H9 (cell line): ENCODE measurements at regions not wholly inside any gene's neighbourhood (a gene's known extent, or its start where the extent isn't known, plus 50 kb on each side); places are given as distances from the start of the nearest gene placed in this dataset.

Experiments
- DNase-seq: peaks from one replicate; pipeline ENCODE4 v3.0.0-alpha.2; 2017
- H2AFZ ChIP-seq: one replicate; pipeline ENCODE4 v1.6.1; 2013; ENCODE audit warnings: mild to moderate bottlenecking, low read length, control low read depth, moderate library complexity
- H2AK5ac ChIP-seq: 2 replicates; pipeline ENCODE4 v1.6.1; 2013; ENCODE audit warnings: low read length, control low read depth, mixed read lengths; ENCODE audit not compliant: insufficient read length
- H2BK120ac ChIP-seq: one replicate; pipeline ENCODE4 v1.6.1; 2013; ENCODE audit warnings: low read depth, mild to moderate bottlenecking, low read length, control low read depth, inconsistent platforms; ENCODE audit not compliant: poor library complexity, severe bottlenecking
- H2BK12ac ChIP-seq: 2 replicates; pipeline ENCODE4 v1.6.1; 2013; ENCODE audit warnings: low read length, control low read depth, mixed read lengths, low read depth; ENCODE audit not compliant: insufficient read length
- H2BK15ac ChIP-seq: 2 replicates; pipeline ENCODE4 v1.6.1; 2013; ENCODE audit warnings: low read depth, low read length, control low read depth
- H2BK20ac ChIP-seq: one replicate; pipeline ENCODE4 v1.6.1; 2013; ENCODE audit warnings: low read depth, mild to moderate bottlenecking, low read length, control low read depth, inconsistent platforms; ENCODE audit not compliant: poor library complexity, severe bottlenecking
- H2BK5ac ChIP-seq: 2 replicates; pipeline ENCODE4 v1.6.1; 2013; ENCODE audit warnings: low read length, control low read depth, mixed read lengths; ENCODE audit not compliant: insufficient read length
- H3K14ac ChIP-seq: 2 replicates; pipeline ENCODE4 v1.6.1; 2013; ENCODE audit warnings: low read length, control low read depth; ENCODE audit not compliant: insufficient read depth
- H3K18ac ChIP-seq: 2 replicates; pipeline ENCODE4 v1.6.1; 2013; ENCODE audit warnings: low read depth, mild to moderate bottlenecking, mixed read lengths, low read length, control low read depth; ENCODE audit not compliant: insufficient read length
- H3K23ac ChIP-seq: 2 replicates; pipeline ENCODE4 v1.6.1; 2013; ENCODE audit warnings: low read length, control low read depth, mixed read lengths, low read depth; ENCODE audit not compliant: insufficient read length
- H3K23me2 ChIP-seq: 2 replicates; pipeline ENCODE4 v1.6.1; 2013; ENCODE audit warnings: low read depth, mild to moderate bottlenecking, mixed read lengths, low read length, control low read depth; ENCODE audit not compliant: insufficient read length, poor library complexity, severe bottlenecking
- H3K27ac ChIP-seq: 2 replicates; pipeline ENCODE4 v1.5.1; 2013; ENCODE audit warnings: low read length, control low read depth, mixed read lengths, low read depth; ENCODE audit not compliant: insufficient read length
- H3K27me3 ChIP-seq: 2 replicates; pipeline ENCODE4 v1.6.1; 2013; ENCODE audit warnings: low read length, control low read depth, inconsistent platforms; ENCODE audit not compliant: insufficient read depth
- H3K4ac ChIP-seq: 2 replicates; pipeline ENCODE4 v1.6.1; 2013; ENCODE audit warnings: low read depth, mild to moderate bottlenecking, control low read depth, inconsistent platforms, low read length, moderate library complexity
- H3K4me1 ChIP-seq: 2 replicates; pipeline ENCODE4 v1.6.1; 2013; ENCODE audit warnings: low read length, control low read depth, inconsistent platforms; ENCODE audit not compliant: insufficient read depth
- H3K4me2 ChIP-seq: 2 replicates; pipeline ENCODE4 v1.6.1; 2013; ENCODE audit warnings: low read length, control low read depth, mixed read lengths; ENCODE audit not compliant: insufficient read length, insufficient read depth
- H3K56ac ChIP-seq: 2 replicates; pipeline ENCODE4 v1.6.1; 2013; ENCODE audit warnings: low read depth, mild to moderate bottlenecking, mixed read lengths, low read length, control low read depth; ENCODE audit not compliant: insufficient read length
- H3K79me1 ChIP-seq: 2 replicates; pipeline ENCODE4 v1.6.1; 2013; ENCODE audit warnings: low read depth, mild to moderate bottlenecking, moderate library complexity, low read length, control low read depth, inconsistent platforms; ENCODE audit not compliant: insufficient read depth, poor library complexity, severe bottlenecking
- H3K79me2 ChIP-seq: 2 replicates; pipeline ENCODE4 v1.6.1; 2013; ENCODE audit warnings: low read length, control low read depth, inconsistent platforms; ENCODE audit not compliant: insufficient read depth
- H3K9ac ChIP-seq: 2 replicates; pipeline ENCODE4 v1.6.1; 2013; ENCODE audit warnings: low read length, control low read depth, mixed read lengths; ENCODE audit not compliant: insufficient read length; ENCODE audit errors: extremely low read depth
- H3K9me3 ChIP-seq: one replicate; pipeline ENCODE4 v1.6.1; 2013; ENCODE audit warnings: low read depth, low read length, inconsistent platforms; ENCODE audit not compliant: control insufficient read depth
- H3T11ph ChIP-seq: one replicate; pipeline ENCODE4 v1.6.1; 2013; ENCODE audit warnings: mild to moderate bottlenecking, low read length, control low read depth, inconsistent platforms
- H4K20me1 ChIP-seq: one replicate; pipeline ENCODE4 v1.6.1; 2013; ENCODE audit not compliant: control insufficient read depth, insufficient read length, insufficient read depth
- H4K5ac ChIP-seq: 2 replicates; pipeline ENCODE4 v1.6.1; 2013; ENCODE audit warnings: low read depth, mild to moderate bottlenecking, mixed read lengths, low read length, control low read depth; ENCODE audit not compliant: insufficient read length
- H4K8ac ChIP-seq: replicated peaks from 2 replicates; pipeline ENCODE4 v1.6.1; 2013; ENCODE audit warnings: low read length, control low read depth, mixed read lengths, low read depth; ENCODE audit not compliant: insufficient read length
- H4K91ac ChIP-seq: 2 replicates; pipeline ENCODE4 v1.6.1; 2013; ENCODE audit warnings: low read depth, mild to moderate bottlenecking, moderate library complexity, mixed read lengths, low read length, control low read depth; ENCODE audit not compliant: insufficient read length
- H3K27ac Mint-ChIP-seq, 3 experiments: 2 replicates in 2 of 3; 3 replicates in 1 of 3; pipeline ENCODE4 v1.8.0; 2020 to 2021; ENCODE audit warnings: mixed read lengths in 3 of 3, mild to moderate bottlenecking in 1 of 3, moderate library complexity in 1 of 3
- H3K27me3 Mint-ChIP-seq: 2 replicates; pipeline ENCODE4 v1.8.0; 2021; ENCODE audit warnings: low read depth, mild to moderate bottlenecking, moderate library complexity, mixed read lengths
- H3K36me3 Mint-ChIP-seq, 3 experiments: 2 replicates in 2 of 3; 3 replicates in 1 of 3; pipeline ENCODE4 v1.8.0; 2020 to 2021; ENCODE audit warnings: low read depth in 3 of 3, mixed read lengths in 3 of 3; ENCODE audit not compliant: insufficient read depth in 1 of 3
- H3K4me1 Mint-ChIP-seq, 2 experiments: 2 replicates each; pipeline ENCODE4 v1.8.0; 2020; ENCODE audit warnings: mixed read lengths in 2 of 2
- H3K4me3 Mint-ChIP-seq, 2 experiments: 2 replicates in 1 of 2; 3 replicates in 1 of 2; pipeline ENCODE4 v1.8.0; 2020 to 2021; ENCODE audit warnings: mild to moderate bottlenecking in 2 of 2, mixed read lengths in 2 of 2, moderate library complexity in 1 of 2
- H3K9me3 Mint-ChIP-seq, 2 experiments: 2 replicates in 1 of 2; 3 replicates in 1 of 2; pipeline ENCODE4 v1.8.0; 2020; ENCODE audit warnings: mild to moderate bottlenecking in 2 of 2, mixed read lengths in 2 of 2, moderate library complexity in 1 of 2
- CTCF ChIP-seq: fragments of 200-600 bp; sonication (generic); conservative IDR thresholded peaks from 3 replicates; pipeline ENCODE4 v1.8.0; 2021; ENCODE audit warnings: antibody characterized with exemption, mild to moderate bottlenecking
- WGBS: extraction: QIAGEN DNeasy Blood & Tissue Kit; methylation state at CpG from one replicate; pipeline ENCODE4 v1.1.7; 2013; ENCODE audit warnings: missing lambda C conversion rate, low lambda C conversion rate, mixed read lengths; ENCODE audit not compliant: insufficient read length; ENCODE audit errors: extremely low coverage; 5-methylcytosine and 5-hydroxymethylcytosine counted together

- Histone ChIP-seq H3K27ac (no peak overlapping the region), H2AFZ (no peak overlapping the region), H3K27me3 (no peaks in the 10 kb centered on the region), H3K56ac (no peak overlapping the region), H4K5ac (no peak overlapping the region), H3T11ph (no peak overlapping the region), H3K9ac (no peak overlapping the region), H3K9me3 (no peaks in the 10 kb centered on the region), H2AK5ac (no peak overlapping the region), H3K79me1 (no peaks in the 10 kb centered on the region), H3K4me2 (no peak overlapping the region), H3K4ac (no peak overlapping the region), H3K23ac (no peak overlapping the region), H3K14ac (no peak overlapping the region), H2BK120ac (no peak overlapping the region), H3K18ac (no peak overlapping the region), H3K79me2 (no peaks in the 10 kb centered on the region), H4K8ac (no peak overlapping the region), H4K91ac (no peak overlapping the region), H2BK15ac (no peak overlapping the region), H2BK20ac (no peak overlapping the region), H2BK5ac (no peak overlapping the region), H2BK12ac (no peak overlapping the region), H3K4me1 (no peaks in the 10 kb centered on the region; the same call in 1 of the 2 replicates), H4K20me1 (no peaks in the 10 kb centered on the region), H3K23me2 (no peaks in the 10 kb centered on the region)
- DNase-seq: no peak
- Mint-ChIP-seq H3K27me3 (no peaks in the 10 kb centered on the region; the same call in 1 of the 2 replicates), H3K4me3 (no peak overlapping the region), H3K27ac (no peak overlapping the region), H3K36me3 (no peaks in the 10 kb centered on the region), H3K9me3 (no peaks in the 10 kb centered on the region), H3K4me1 (peaks cover 15 to 36% of the 10 kb centered on the region in 2 experiments)
- no peak for TF ChIP-seq CTCF
- WGBS: no CpG with 5 or more reads among the region's 2 CpGs
Measured at GRCh38 chr7:32660936-32661335, 165.6 kb downstream of the AVL9 start.
